Type B pancreatic cell (in vitro differentiated cells): ENCODE measurements at regions not wholly inside any gene's neighbourhood (a gene's known extent, or its start where the extent isn't known, plus 50 kb on each side); places are given as distances from the start of the nearest gene placed in this dataset.

Source experiments
- DNase-seq: peaks from one replicate; pipeline ENCODE4 v3.0.0; 2021; ENCODE audit warnings: mixed read lengths; ENCODE audit not compliant: unreplicated experiment; ENCODE audit errors: extremely low spot score
- H3K27ac Mint-ChIP-seq: 2 replicates; pipeline ENCODE4 v1.8.0; 2021; ENCODE audit warnings: mild to moderate bottlenecking, mixed read lengths
- H3K27me3 Mint-ChIP-seq: 2 replicates; pipeline ENCODE4 v1.8.0; 2021; ENCODE audit warnings: mixed read lengths
- H3K36me3 Mint-ChIP-seq: 2 replicates; pipeline ENCODE4 v1.8.0; 2021; ENCODE audit warnings: mixed read lengths
- H3K4me1 Mint-ChIP-seq: one replicate; pipeline ENCODE4 v1.8.0; 2021; ENCODE audit warnings: mixed read lengths; ENCODE audit not compliant: unreplicated experiment
- H3K4me3 Mint-ChIP-seq: 2 replicates; pipeline ENCODE4 v1.8.0; 2021; ENCODE audit warnings: mild to moderate bottlenecking, mixed read lengths
- H3K9me3 Mint-ChIP-seq: 2 replicates; pipeline ENCODE4 v1.8.0; 2021; ENCODE audit warnings: mixed read lengths
- TF ChIP-seq, protein P1 (sequence below): fragments of 200-600 bp; sonication (generic); conservative IDR thresholded peaks from 2 replicates; pipeline ENCODE4 v1.5.0; 2021; ENCODE audit warnings: antibody characterized with exemption, mild to moderate bottlenecking

GRCh38 chr2:78615956-78616355, 409.5 kb upstream of the REG3G start:
- Mint-ChIP-seq H3K9me3 (no peaks in the 10 kb centered on the region), H3K4me1 (no peaks in the 10 kb centered on the region), H3K36me3 (no peaks in the 10 kb centered on the region), H3K27me3 (no peaks in the 10 kb centered on the region), H3K4me3 (no peak overlapping the region), H3K27ac (no peak overlapping the region)
- TF ChIP-seq, protein P1, sequence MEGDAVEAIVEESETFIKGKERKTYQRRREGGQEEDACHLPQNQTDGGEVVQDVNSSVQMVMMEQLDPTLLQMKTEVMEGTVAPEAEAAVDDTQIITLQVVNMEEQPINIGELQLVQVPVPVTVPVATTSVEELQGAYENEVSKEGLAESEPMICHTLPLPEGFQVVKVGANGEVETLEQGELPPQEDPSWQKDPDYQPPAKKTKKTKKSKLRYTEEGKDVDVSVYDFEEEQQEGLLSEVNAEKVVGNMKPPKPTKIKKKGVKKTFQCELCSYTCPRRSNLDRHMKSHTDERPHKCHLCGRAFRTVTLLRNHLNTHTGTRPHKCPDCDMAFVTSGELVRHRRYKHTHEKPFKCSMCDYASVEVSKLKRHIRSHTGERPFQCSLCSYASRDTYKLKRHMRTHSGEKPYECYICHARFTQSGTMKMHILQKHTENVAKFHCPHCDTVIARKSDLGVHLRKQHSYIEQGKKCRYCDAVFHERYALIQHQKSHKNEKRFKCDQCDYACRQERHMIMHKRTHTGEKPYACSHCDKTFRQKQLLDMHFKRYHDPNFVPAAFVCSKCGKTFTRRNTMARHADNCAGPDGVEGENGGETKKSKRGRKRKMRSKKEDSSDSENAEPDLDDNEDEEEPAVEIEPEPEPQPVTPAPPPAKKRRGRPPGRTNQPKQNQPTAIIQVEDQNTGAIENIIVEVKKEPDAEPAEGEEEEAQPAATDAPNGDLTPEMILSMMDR = no peak
- no peak for DNase-seq

DNA sequence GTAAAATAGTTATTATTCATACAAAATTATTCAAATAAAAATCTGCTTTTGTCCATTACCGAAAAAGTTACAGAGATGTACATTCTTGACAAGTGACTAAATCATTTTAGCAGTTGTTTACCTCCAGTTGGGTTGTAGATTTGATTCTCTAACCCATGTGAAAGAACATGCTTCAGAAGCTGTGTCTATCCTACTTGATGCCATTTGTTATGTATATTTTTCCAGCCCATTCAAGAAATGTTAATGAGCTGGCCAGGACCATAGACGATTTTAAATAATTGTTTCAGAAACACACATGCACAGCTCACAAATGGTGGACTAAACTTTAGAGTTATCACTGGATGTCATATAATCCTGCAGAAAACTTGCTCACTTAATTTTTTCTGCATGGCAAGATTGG, 391.1 kb upstream of the REG3G start:
- H3K4me1 Mint-ChIP-seq = no peaks in the 10 kb centered on the region
- DNase-seq = no peak
- H3K27me3 Mint-ChIP-seq = no peaks in the 10 kb centered on the region
- H3K9me3 Mint-ChIP-seq = no peaks in the 10 kb centered on the region
- TF ChIP-seq, protein P1 = no peak
- H3K36me3 Mint-ChIP-seq = no peaks in the 10 kb centered on the region
- no peak overlapping the region for H3K4me3 Mint-ChIP-seq
- H3K27ac Mint-ChIP-seq = no peak overlapping the region

GRCh38 chr2:78644854-78645253, 380.6 kb upstream of the REG3G start:
- H3K9me3 Mint-ChIP-seq = no peaks in the 10 kb centered on the region

DNA sequence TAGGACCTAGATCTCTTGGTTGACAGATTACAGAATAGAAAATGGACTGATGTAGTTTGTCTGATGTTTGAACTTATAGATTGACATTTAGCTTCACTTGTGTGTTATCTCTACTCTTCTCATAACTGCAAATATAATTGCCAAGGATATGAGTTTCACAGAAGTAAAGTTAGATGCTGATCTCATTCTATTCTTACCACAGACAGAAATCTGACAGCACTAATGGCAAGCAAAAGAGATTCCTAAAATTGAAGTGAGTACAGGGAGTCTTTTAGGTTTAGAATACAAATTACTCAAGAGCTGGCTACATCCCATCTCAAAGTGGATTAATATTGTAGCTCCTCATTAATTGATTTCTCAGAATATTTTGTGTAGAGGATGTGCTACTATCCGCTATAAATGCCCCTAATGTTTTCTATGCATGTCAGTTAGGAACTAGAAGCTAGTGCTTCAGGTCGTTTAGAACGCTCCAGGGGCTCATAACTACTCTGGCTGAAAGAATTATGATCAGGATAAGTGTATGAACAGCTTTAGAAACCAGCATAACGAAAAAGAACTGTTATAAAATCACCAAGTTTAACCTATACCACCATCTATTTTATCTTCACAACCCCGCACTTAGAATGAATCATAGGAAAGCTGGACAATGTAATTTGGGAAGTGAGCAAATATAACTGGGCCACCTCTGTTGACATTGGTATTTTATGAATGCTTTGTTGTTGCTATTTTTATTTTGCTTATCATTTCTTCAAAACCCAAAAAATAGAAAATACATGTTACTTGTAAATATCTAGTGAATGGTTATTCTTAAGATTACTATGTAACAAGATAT, 378.8 kb upstream of the REG3G start:
- Mint-ChIP-seq H3K9me3 (no peaks in the 10 kb centered on the region), H3K27ac (no peak overlapping the region), H3K4me3 (no peak overlapping the region), H3K4me1 (no peaks in the 10 kb centered on the region), H3K36me3 (no peaks in the 10 kb centered on the region), H3K27me3 (no peaks in the 10 kb centered on the region)
- TF ChIP-seq, protein P1 = no peak
- DNase-seq = no peak

More at GRCh38 chr2:78644854-78645253, 380.6 kb upstream of the REG3G start:
- TF ChIP-seq, protein P1 = no peak
- Mint-ChIP-seq H3K36me3 (no peaks in the 10 kb centered on the region), H3K27me3 (no peaks in the 10 kb centered on the region), H3K4me1 (no peaks in the 10 kb centered on the region), H3K4me3 (no peak overlapping the region), H3K27ac (no peak overlapping the region)
- no peak for DNase-seq

- Mint-ChIP-seq H3K36me3 (no peaks in the 10 kb centered on the region), H3K27me3 (no peaks in the 10 kb centered on the region), H3K9me3 (no peaks in the 10 kb centered on the region), H3K27ac (no peak overlapping the region), H3K4me1 (no peaks in the 10 kb centered on the region), H3K4me3 (no peak overlapping the region)
- TF ChIP-seq, protein P1 = no peak
- DNase-seq = no peak
Observed at GRCh38 chr2:78648558-78648957, 376.9 kb upstream of the REG3G start.
